Adipocyte (in vitro differentiated cells): ENCODE measurements at regions not wholly inside any gene's neighbourhood (a gene's known extent, or its start where the extent isn't known, plus 50 kb on each side); places are given as distances from the start of the nearest gene placed in this dataset.

Experiments used
- DNase-seq: peaks from one replicate; pipeline ENCODE4 v3.0.0-alpha.2; 2015; ENCODE audit warnings: low read depth
- H3K27me3 ChIP-seq: replicated peaks from 2 replicates; pipeline ENCODE4 v1.7.0; 2013; ENCODE audit warnings: mild to moderate bottlenecking, low read length, moderate library complexity; ENCODE audit not compliant: control insufficient read depth, insufficient read depth
- H3K36me3 ChIP-seq: 2 replicates; pipeline ENCODE4 v1.7.0; 2013; ENCODE audit warnings: low read length, mild to moderate bottlenecking, moderate library complexity; ENCODE audit not compliant: control insufficient read depth, insufficient read depth, severe bottlenecking
- H3K4me1 ChIP-seq: 2 replicates; pipeline ENCODE4 v1.7.0; 2013; ENCODE audit warnings: mild to moderate bottlenecking, low read length, moderate library complexity; ENCODE audit not compliant: control insufficient read depth, insufficient read depth
- H3K4me3 ChIP-seq: 2 replicates; pipeline ENCODE4 v1.7.0; 2013; ENCODE audit warnings: mild to moderate bottlenecking, low read length, moderate library complexity
- H3K9ac ChIP-seq: 2 replicates; pipeline ENCODE4 v1.7.0; 2013; ENCODE audit warnings: mild to moderate bottlenecking, low read length, moderate library complexity
- H3K9me3 ChIP-seq: 2 replicates; pipeline ENCODE4 v1.7.0; 2013; ENCODE audit warnings: mild to moderate bottlenecking, low read length, moderate library complexity; ENCODE audit not compliant: control insufficient read depth

DNA sequence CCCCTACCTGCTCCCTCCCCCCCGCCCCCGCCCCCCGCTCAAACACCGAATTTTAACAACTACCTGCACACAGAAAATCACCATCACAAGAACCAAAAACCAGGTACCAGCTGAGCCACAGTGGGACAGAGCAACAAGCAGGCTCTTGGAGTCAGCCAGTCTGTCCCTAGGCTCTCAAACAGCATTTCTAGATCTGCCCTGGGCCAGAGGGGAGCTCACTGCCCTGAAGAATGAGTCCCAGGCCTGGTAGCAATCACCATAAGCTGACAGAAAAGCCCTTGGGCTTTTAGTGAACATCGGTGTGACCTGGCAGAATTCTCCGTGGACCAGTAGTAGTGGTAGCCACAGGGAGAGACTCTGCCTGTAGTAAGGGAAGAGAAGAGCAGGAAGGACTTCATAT, 58.3 kb downstream of the C11orf87 start:
- no peak for DNase-seq
- Histone ChIP-seq H3K4me3 (no peak overlapping the region), H3K4me1 (no peaks in the 10 kb centered on the region), H3K27me3 (no peaks in the 10 kb centered on the region), H3K36me3 (no peaks in the 10 kb centered on the region), H3K9ac (no peak overlapping the region), H3K9me3 (no peaks in the 10 kb centered on the region)

GRCh38 chr11:109486129-109486528, 64.1 kb downstream of the C11orf87 start:
- Histone ChIP-seq H3K9me3 (no peaks in the 10 kb centered on the region), H3K4me3 (no peak overlapping the region), H3K4me1 (no peaks in the 10 kb centered on the region), H3K36me3 (no peaks in the 10 kb centered on the region), H3K9ac (no peak overlapping the region), H3K27me3 (no peaks in the 10 kb centered on the region)
- no peak for DNase-seq

GRCh38 chr11:109490953-109491635, 69.1 kb downstream of the C11orf87 start:
- no peak overlapping the region for H3K4me3 ChIP-seq
- peak; percentile 35 for DNase-seq

GRCh38 chr11:109506115-109506514, 84.1 kb downstream of the C11orf87 start:
- H3K36me3 ChIP-seq, result no peaks in the 10 kb centered on the region
- no peaks in the 10 kb centered on the region for H3K9me3 ChIP-seq
- no peaks in the 10 kb centered on the region for H3K4me1 ChIP-seq
- no peak overlapping the region for H3K4me3 ChIP-seq
- no peaks in the 10 kb centered on the region for H3K27me3 ChIP-seq
- DNase-seq, result no peak
- H3K9ac ChIP-seq, result no peak overlapping the region

More at GRCh38 chr11:109490953-109491635, 69.1 kb downstream of the C11orf87 start:
- H3K9me3 ChIP-seq, result no peaks in the 10 kb centered on the region
- H3K4me1 ChIP-seq, result no peaks in the 10 kb centered on the region
- no peaks in the 10 kb centered on the region for H3K27me3 ChIP-seq
- no peak overlapping the region for H3K9ac ChIP-seq
- H3K36me3 ChIP-seq, result no peaks in the 10 kb centered on the region

DNA sequence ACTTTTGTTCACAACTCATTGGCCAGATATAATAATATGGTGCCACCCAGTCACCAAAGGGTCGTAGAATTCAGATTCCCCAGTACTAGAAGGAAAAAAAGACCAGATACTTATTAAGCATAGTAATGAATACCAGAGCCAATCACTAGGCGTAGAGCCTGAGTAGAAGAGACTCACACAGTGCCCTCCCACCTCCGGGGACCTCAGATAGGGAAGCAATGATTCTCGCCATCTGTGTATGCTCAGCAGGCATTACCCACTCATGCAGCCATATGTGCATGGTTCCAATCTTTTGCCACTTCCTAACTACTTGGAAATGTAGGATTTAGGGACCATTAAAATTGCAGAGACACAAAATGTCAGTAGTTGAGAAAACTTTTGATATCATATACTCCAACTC, 85.3 kb downstream of the C11orf87 start:
- H3K27me3 ChIP-seq, result no peaks in the 10 kb centered on the region
- no peaks in the 10 kb centered on the region for H3K36me3 ChIP-seq
- H3K4me1 ChIP-seq, result no peaks in the 10 kb centered on the region
- no peak overlapping the region for H3K4me3 ChIP-seq
- no peak overlapping the region for H3K9ac ChIP-seq
- H3K9me3 ChIP-seq, result no peaks in the 10 kb centered on the region
- no peak for DNase-seq

- Histone ChIP-seq H3K36me3 (no peaks in the 10 kb centered on the region), H3K4me3 (no peak overlapping the region), H3K27me3 (no peaks in the 10 kb centered on the region), H3K4me1 (no peaks in the 10 kb centered on the region), H3K9ac (no peak overlapping the region), H3K9me3 (no peaks in the 10 kb centered on the region)
- no peak for DNase-seq
Measured at GRCh38 chr11:109507836-109508561, 86.0 kb downstream of the C11orf87 start.

DNA sequence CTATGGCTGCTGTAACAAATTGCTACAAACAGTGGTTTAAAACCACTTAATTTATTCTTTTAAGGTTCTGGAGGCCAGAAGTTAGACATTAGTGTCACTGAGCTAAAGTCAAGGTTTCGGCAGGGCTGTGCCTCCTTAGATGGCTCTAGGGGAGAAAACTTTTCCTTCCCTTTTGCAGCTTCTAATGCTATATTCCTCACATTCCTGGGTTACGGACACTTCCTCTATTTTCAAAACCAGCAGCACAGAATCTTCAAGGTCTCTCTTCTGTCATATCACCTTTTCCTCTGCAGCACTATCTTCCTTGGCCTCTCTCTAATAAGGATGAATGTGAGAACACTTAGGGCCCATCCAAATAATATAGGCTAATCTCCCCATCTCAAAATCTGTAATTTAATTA, 87.0 kb downstream of the C11orf87 start:
- no peaks in the 10 kb centered on the region for H3K36me3 ChIP-seq
- H3K4me1 ChIP-seq, result no peaks in the 10 kb centered on the region
- H3K9me3 ChIP-seq, result no peaks in the 10 kb centered on the region
- no peak overlapping the region for H3K4me3 ChIP-seq
- no peaks in the 10 kb centered on the region for H3K27me3 ChIP-seq
- no peak for DNase-seq
- H3K9ac ChIP-seq, result no peak overlapping the region

- H3K9ac ChIP-seq, result no peak overlapping the region
- H3K4me3 ChIP-seq, result no peak overlapping the region
- H3K36me3 ChIP-seq, result no peaks in the 10 kb centered on the region
- no peaks in the 10 kb centered on the region for H3K27me3 ChIP-seq
- no peaks in the 10 kb centered on the region for H3K4me1 ChIP-seq
- no peaks in the 10 kb centered on the region for H3K9me3 ChIP-seq
- no peak for DNase-seq
Measured at GRCh38 chr11:109510316-109510715, 88.3 kb downstream of the C11orf87 start.

DNA sequence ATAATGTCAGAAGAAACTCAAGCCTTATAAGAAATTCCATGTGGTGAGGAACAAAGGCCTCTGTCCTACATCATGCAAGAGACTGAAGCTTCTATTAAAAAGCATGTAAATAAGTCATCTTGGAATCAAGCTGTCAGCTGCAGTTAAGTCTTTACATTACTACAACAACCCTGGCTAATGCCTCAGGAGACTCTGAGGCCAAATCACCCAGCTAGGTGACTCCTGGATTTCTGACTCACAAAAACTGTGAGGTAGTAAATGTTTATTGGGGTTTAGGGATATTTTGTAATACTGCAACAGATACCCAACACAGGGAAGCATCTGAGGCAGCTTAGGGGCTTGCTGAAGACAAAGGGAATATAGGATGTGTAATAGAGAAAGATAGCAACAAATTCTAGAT, 89.6 kb downstream of the C11orf87 start:
- H3K9me3 ChIP-seq, result no peaks in the 10 kb centered on the region
- H3K4me3 ChIP-seq, result no peak overlapping the region
- no peaks in the 10 kb centered on the region for H3K36me3 ChIP-seq
- no peaks in the 10 kb centered on the region for H3K4me1 ChIP-seq
- no peaks in the 10 kb centered on the region for H3K27me3 ChIP-seq
- no peak overlapping the region for H3K9ac ChIP-seq
- DNase-seq, result no peak

- H3K4me1 ChIP-seq, result no peaks in the 10 kb centered on the region
- no peaks in the 10 kb centered on the region for H3K9me3 ChIP-seq
- no peak overlapping the region for H3K4me3 ChIP-seq
- no peak overlapping the region for H3K9ac ChIP-seq
- H3K36me3 ChIP-seq, result no peaks in the 10 kb centered on the region
- no peaks in the 10 kb centered on the region for H3K27me3 ChIP-seq
- no peak for DNase-seq
Measured at GRCh38 chr11:109512249-109512648, 90.3 kb downstream of the C11orf87 start.

- Histone ChIP-seq H3K4me3 (no peak overlapping the region), H3K4me1 (no peaks in the 10 kb centered on the region), H3K9ac (no peak overlapping the region), H3K36me3 (no peaks in the 10 kb centered on the region), H3K27me3 (no peaks in the 10 kb centered on the region), H3K9me3 (no peaks in the 10 kb centered on the region)
- DNase-seq, result no peak
Measured at GRCh38 chr11:109512680-109513079, 90.7 kb downstream of the C11orf87 start.
